OCI-LY7 (cell line): ENCODE measurements at regions not wholly inside any gene's neighbourhood (a gene's known extent, or its start where the extent isn't known, plus 50 kb on each side); places are given as distances from the start of the nearest gene placed in this dataset.

Experiments
- EZH2phosphoT487 ChIP-seq: fragments of 200-600 bp; sonication (generic); IDR thresholded peaks from 2 replicates; pipeline ENCODE4 v1.6.1; 2018; ENCODE audit warnings: low read depth, borderline replicate concordance, mild to moderate bottlenecking, mixed run types, antibody characterized with exemption, low read length, moderate library complexity, mixed read lengths
- TF ChIP-seq, protein P1 (sequence below): fragments of 200-600 bp; sonication (generic); conservative IDR thresholded peaks from 2 replicates; pipeline ENCODE4 v1.5.1; 2014; ENCODE audit warnings: mild to moderate bottlenecking, antibody characterized with exemption, low read length, moderate library complexity, mixed read lengths

DNA sequence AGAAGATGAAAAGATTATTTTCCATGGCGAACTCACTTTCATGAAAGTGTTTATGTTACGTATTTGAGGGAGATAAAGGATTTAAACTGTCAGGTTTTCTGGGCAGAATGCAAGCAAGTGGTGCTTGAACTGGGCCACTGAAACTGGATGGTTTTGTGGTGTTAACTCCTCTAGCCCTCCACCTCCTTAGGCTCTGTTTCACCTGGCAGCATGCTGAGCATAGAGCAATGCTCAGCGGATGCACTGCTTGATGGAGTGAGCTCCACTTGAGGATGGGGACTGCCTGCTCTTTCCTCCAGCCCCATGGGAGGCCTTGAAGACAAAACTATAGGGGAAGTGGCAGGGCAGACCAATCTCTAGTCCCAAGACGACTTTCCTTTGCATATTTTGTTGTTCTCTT is 345.8 kb downstream of the TDRD15 start:
- TF ChIP-seq, protein P1, sequence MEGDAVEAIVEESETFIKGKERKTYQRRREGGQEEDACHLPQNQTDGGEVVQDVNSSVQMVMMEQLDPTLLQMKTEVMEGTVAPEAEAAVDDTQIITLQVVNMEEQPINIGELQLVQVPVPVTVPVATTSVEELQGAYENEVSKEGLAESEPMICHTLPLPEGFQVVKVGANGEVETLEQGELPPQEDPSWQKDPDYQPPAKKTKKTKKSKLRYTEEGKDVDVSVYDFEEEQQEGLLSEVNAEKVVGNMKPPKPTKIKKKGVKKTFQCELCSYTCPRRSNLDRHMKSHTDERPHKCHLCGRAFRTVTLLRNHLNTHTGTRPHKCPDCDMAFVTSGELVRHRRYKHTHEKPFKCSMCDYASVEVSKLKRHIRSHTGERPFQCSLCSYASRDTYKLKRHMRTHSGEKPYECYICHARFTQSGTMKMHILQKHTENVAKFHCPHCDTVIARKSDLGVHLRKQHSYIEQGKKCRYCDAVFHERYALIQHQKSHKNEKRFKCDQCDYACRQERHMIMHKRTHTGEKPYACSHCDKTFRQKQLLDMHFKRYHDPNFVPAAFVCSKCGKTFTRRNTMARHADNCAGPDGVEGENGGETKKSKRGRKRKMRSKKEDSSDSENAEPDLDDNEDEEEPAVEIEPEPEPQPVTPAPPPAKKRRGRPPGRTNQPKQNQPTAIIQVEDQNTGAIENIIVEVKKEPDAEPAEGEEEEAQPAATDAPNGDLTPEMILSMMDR = no peak
- TF ChIP-seq EZH2phosphoT487 = no peak
